GM13976 (cell line): ENCODE measurements at regions not wholly inside any gene's neighbourhood (a gene's known extent, or its start where the extent isn't known, plus 50 kb on each side); places are given as distances from the start of the nearest gene placed in this dataset.

Experiments
- DNase-seq: peaks from one replicate; pipeline ENCODE4 v3.0.0; 2012; ENCODE audit warnings: low spot score
- CTCF ChIP-seq: IDR thresholded peaks from 2 replicates; pipeline ENCODE4 v1.5.1; 2012; ENCODE audit warnings: borderline replicate concordance, mild to moderate bottlenecking; ENCODE audit not compliant: insufficient read depth; ENCODE audit errors: extremely low read depth, missing control alignments, control extremely low read depth
- in situ Hi-C: fragments of 300-500 bp; cut with MboI; formaldehyde crosslinking; loops from one replicate; pipeline ENCODE4 v1.12.0; 2022; ENCODE audit warnings: low sequenced_read_pairs, mixed read lengths, inconsistent platforms; ENCODE audit not compliant: unreplicated experiment

- in situ Hi-C loops: no loop called here
- DNase-seq: no peak
- TF ChIP-seq CTCF: no peak
Measured at GRCh38 chr1:177366091-177366490, 195.3 kb downstream of the BRINP2 start.

- DNase-seq: no peak
- no peak for TF ChIP-seq CTCF
- in situ Hi-C loops: no loop called here
Measured at GRCh38 chr1:177360791-177361190, 190.0 kb downstream of the BRINP2 start.

GRCh38 chr1:177356674-177357435, 186.1 kb downstream of the BRINP2 start:
- in situ Hi-C loops: no loop called here
- DNase-seq: no peak
- TF ChIP-seq CTCF: no peak

GRCh38 chr1:177355575-177355974, 184.8 kb downstream of the BRINP2 start:
- in situ Hi-C loops: no loop called here
- no peak for DNase-seq
- TF ChIP-seq CTCF: peak; percentile 15

- no peak for TF ChIP-seq CTCF
- no peak for DNase-seq
- in situ Hi-C loops: no loop called here
Measured at GRCh38 chr1:177354247-177354646, 183.5 kb downstream of the BRINP2 start.

- in situ Hi-C loops: no loop called here
- DNase-seq: no peak
- no peak for TF ChIP-seq CTCF
Measured at GRCh38 chr1:177351361-177352108, 180.8 kb downstream of the BRINP2 start.
